ENCODE measurements at regions not wholly inside any gene's neighbourhood (a gene's known extent, or its start where the extent isn't known, plus 50 kb on each side); places are given as distances from the start of the nearest gene placed in this dataset.

GRCh38 chr9:118478752-118479151 lies 774.5 kb downstream of the TLR4 start:
- TF ChIP-seq CTCF (IDR thresholded peaks at IDR 0.05): no peak
- TF ChIP-seq POLR2A (IDR thresholded peaks at IDR 0.05): no peak
- no peaks in the 10 kb centered on the region for H3K36me3 ChIP-seq
- no peaks in the 10 kb centered on the region for H3K9me3 ChIP-seq
- WGBS, 2 donors: 71 to 80% methylated on average over 1 of the region's 1 CpG
- H3K4me3 ChIP-seq: no peak overlapping the region
- no peak for DNase-seq
- no peaks in the 10 kb centered on the region for H3K27me3 ChIP-seq
- no peaks in the 10 kb centered on the region for H3K4me1 ChIP-seq
- no peak overlapping the region for H3K27ac ChIP-seq
- intact Hi-C loops (cut with DNase I): no loop called here

- H3K9me3 ChIP-seq: no peaks in the 10 kb centered on the region
- intact Hi-C loops (cut with DNase I): no loop called here
- no peak overlapping the region for H3K4me3 ChIP-seq
- TF ChIP-seq CTCF (IDR thresholded peaks at IDR 0.05) (no peak), POLR2A (IDR thresholded peaks at IDR 0.05) (no peak)
- no peak overlapping the region for H3K27ac ChIP-seq
- no peaks in the 10 kb centered on the region for H3K36me3 ChIP-seq
- no peaks in the 10 kb centered on the region for H3K27me3 ChIP-seq
- 73 to 92% methylated on average over 1 of the region's 1 CpG for WGBS, 2 donors
- no peak for DNase-seq
- no peaks in the 10 kb centered on the region for H3K4me1 ChIP-seq
Measured at GRCh38 chr9:118482306-118482705, 778.1 kb downstream of the TLR4 start.

- H3K9me3 ChIP-seq: no peaks in the 10 kb centered on the region
- 50 to 55% methylated on average over 2 of the region's 2 CpGs for WGBS, 2 donors
- no peaks in the 10 kb centered on the region for H3K4me1 ChIP-seq
- no peaks in the 10 kb centered on the region for H3K27me3 ChIP-seq
- no peak for DNase-seq
- no peaks in the 10 kb centered on the region for H3K36me3 ChIP-seq
- TF ChIP-seq POLR2A (IDR thresholded peaks at IDR 0.05) (no peak), CTCF (IDR thresholded peaks at IDR 0.05) (no peak)
- H3K4me3 ChIP-seq: no peak overlapping the region
- no peak overlapping the region for H3K27ac ChIP-seq
- intact Hi-C loops (cut with DNase I): no loop called here
Measured at GRCh38 chr9:118483677-118484076, 779.5 kb downstream of the TLR4 start.

- H3K4me3 ChIP-seq: no peak overlapping the region
- peaks cover 0 to 17% (median 0%) of the 10 kb centered on the region in 3 donors for H3K9me3 ChIP-seq
- no peaks in the 10 kb centered on the region for H3K36me3 ChIP-seq
- intact Hi-C loops (cut with DNase I): no loop called here
- no peaks in the 10 kb centered on the region for H3K27me3 ChIP-seq
- WGBS, 2 donors: 67 to 83% methylated on average over 1 of the region's 1 CpG
- no peaks in the 10 kb centered on the region for H3K4me1 ChIP-seq
- no peak for DNase-seq
- H3K27ac ChIP-seq: no peak overlapping the region
- TF ChIP-seq POLR2A (IDR thresholded peaks at IDR 0.05): no peak
- no peak for TF ChIP-seq CTCF (IDR thresholded peaks at IDR 0.05)
Measured at GRCh38 chr9:118503236-118503635, 799.0 kb downstream of the TLR4 start.

- DNase-seq: no peak
- 81 to 83% methylated on average over 4 of the region's 4 CpGs for WGBS, 2 donors
- H3K27me3 ChIP-seq: no peaks in the 10 kb centered on the region
- H3K36me3 ChIP-seq: no peaks in the 10 kb centered on the region
- no peak overlapping the region for H3K4me3 ChIP-seq
- H3K27ac ChIP-seq: no peak overlapping the region
- intact Hi-C loops (cut with DNase I): no loop called here
- no peak for TF ChIP-seq POLR2A (IDR thresholded peaks at IDR 0.05)
- no peak for TF ChIP-seq CTCF (IDR thresholded peaks at IDR 0.05)
- no peaks in the 10 kb centered on the region for H3K9me3 ChIP-seq
- no peaks in the 10 kb centered on the region for H3K4me1 ChIP-seq
Measured at GRCh38 chr9:118510711-118511110, 806.5 kb downstream of the TLR4 start.
